GM10266 (cell line): ENCODE measurements at regions not wholly inside any gene's neighbourhood (a gene's known extent, or its start where the extent isn't known, plus 50 kb on each side); places are given as distances from the start of the nearest gene placed in this dataset.

ENCODE experiments used
- DNase-seq: peaks from one replicate; pipeline ENCODE4 v3.0.0; 2012; ENCODE audit errors: extremely low spot score
- CTCF ChIP-seq: IDR thresholded peaks from 2 replicates; pipeline ENCODE4 v1.5.1; 2012; ENCODE audit warnings: mild to moderate bottlenecking, low read depth; ENCODE audit not compliant: control insufficient read depth, insufficient read depth; ENCODE audit errors: missing control alignments

GRCh38 chr17:34858591-34859565 is 102.4 kb downstream of the CCT6B start:
- DNase-seq = no peak
- no peak for TF ChIP-seq CTCF

- DNase-seq = no peak
- TF ChIP-seq CTCF = no peak
Measured at GRCh38 chr17:34853924-34854323, 107.3 kb downstream of the CCT6B start.

GRCh38 chr17:34852614-34853013 is 108.6 kb downstream of the CCT6B start:
- DNase-seq = no peak

GRCh38 chr17:34851961-34852540 is 109.2 kb downstream of the CCT6B start:
- no peak for TF ChIP-seq CTCF
- no peak for DNase-seq

More at GRCh38 chr17:34852614-34853013, 108.6 kb downstream of the CCT6B start:
- no peak for TF ChIP-seq CTCF

- TF ChIP-seq CTCF = no peak
- no peak for DNase-seq
Measured at GRCh38 chr17:34850964-34851363, 110.3 kb downstream of the CCT6B start.

GRCh38 chr17:34850023-34850422 is 111.2 kb downstream of the CCT6B start:
- no peak for TF ChIP-seq CTCF
- no peak for DNase-seq

- no peak for TF ChIP-seq CTCF
- no peak for DNase-seq
Measured at GRCh38 chr17:34847938-34848337, 113.3 kb downstream of the CCT6B start.
